ENCODE measurements at regions not wholly inside any gene's neighbourhood (a gene's known extent, or its start where the extent isn't known, plus 50 kb on each side); places are given as distances from the start of the nearest gene placed in this dataset.
A peak's percentile ranks its signal among the peaks of the same experiment; 100 is the strongest.

GRCh38 chr4:85084371-85085094, 118.0 kb upstream of the WDFY3 start:
- peaks cover 0 to 4% (median 0%) of the 10 kb centered on the region in 12 donors for H3K9me3 ChIP-seq
- peaks cover 0 to 5% (median 0%) of the 10 kb centered on the region in 12 donors for H3K4me1 ChIP-seq
- TF ChIP-seq CTCF (IDR thresholded peaks at IDR 0.05), result peak; percentile 58 to 87 (median 74)
- no peak for TF ChIP-seq POLR2A (IDR thresholded peaks at IDR 0.05)
- H3K27ac ChIP-seq, result no peak overlapping the region
- intact Hi-C loops (cut with DNase I), result loop anchor here (1.0 to 10.0 kb wide), 14 partner anchors 63 to 960 kb away; no protein-coding TSS in a partner anchor
- ATAC-seq (peak in 2 of 4 donors; percentile 63 to 75), DNase-seq (peak in 2 of 5 donors; percentile 25 to 36)
- no peaks in the 10 kb centered on the region for H3K27me3 ChIP-seq
- 8 to 15% (median 12%) methylated on average over 3 of the region's 3 CpGs for WGBS, 4 donors
- H3K4me3 ChIP-seq, result no peak overlapping the region
- H3K36me3 ChIP-seq, result no peaks in the 10 kb centered on the region

- peaks cover 0 to 5% (median 0%) of the 10 kb centered on the region in 12 donors for H3K9me3 ChIP-seq
- 77 to 88% (median 80%) methylated on average over 2 of the region's 2 CpGs for whole genome bisulfite sequencing, 4 donors
- no peaks in the 10 kb centered on the region for H3K27me3 ChIP-seq
- no peak overlapping the region for H3K27ac ChIP-seq
- TF ChIP-seq POLR2A (IDR thresholded peaks at IDR 0.05), result no peak
- TF ChIP-seq CTCF (IDR thresholded peaks at IDR 0.05), result no peak
- H3K4me3 ChIP-seq, result no peak overlapping the region
- DNase-seq (no peak), ATAC-seq (no peak)
- intact Hi-C loops (cut with DNase I), result loop anchor here (5.0 to 10.0 kb wide), 8 partner anchors 61 to 958 kb away; no protein-coding TSS in a partner anchor
- peaks cover 0 to 5% (median 0%) of the 10 kb centered on the region in 12 donors for H3K4me1 ChIP-seq
- H3K36me3 ChIP-seq, result no peaks in the 10 kb centered on the region
Measured at GRCh38 chr4:85086721-85087120, 120.2 kb upstream of the WDFY3 start.

GRCh38 chr4:85092536-85092935, 126.0 kb upstream of the WDFY3 start:
- no peak for TF ChIP-seq POLR2A (IDR thresholded peaks at IDR 0.05)
- TF ChIP-seq CTCF (IDR thresholded peaks at IDR 0.05), result no peak
- Histone ChIP-seq H3K4me3 (no peak overlapping the region), H3K27ac (no peak overlapping the region), H3K9me3 (peaks cover 0 to 14% (median 4%) of the 10 kb centered on the region in 12 donors), H3K36me3 (no peaks in the 10 kb centered on the region), H3K27me3 (no peaks in the 10 kb centered on the region), H3K4me1 (no peaks in the 10 kb centered on the region)
- ATAC-seq, result no peak
- 61 to 90% (median 69%) methylated on average over 3 of the region's 3 CpGs for WGBS, 4 donors
- no peak for DNase-seq
- intact Hi-C loops (cut with DNase I), result no loop called here

- Histone ChIP-seq H3K4me3 (no peak overlapping the region), H3K27ac (no peak overlapping the region), H3K4me1 (no peaks in the 10 kb centered on the region), H3K27me3 (no peaks in the 10 kb centered on the region), H3K9me3 (peaks cover 0 to 16% (median 4%) of the 10 kb centered on the region in 12 donors), H3K36me3 (no peaks in the 10 kb centered on the region)
- WGBS, 4 donors, result 31 to 40% (median 34%) methylated on average over 1 of the region's 1 CpG
- TF ChIP-seq CTCF (IDR thresholded peaks at IDR 0.05) (no peak), POLR2A (IDR thresholded peaks at IDR 0.05) (no peak)
- ATAC-seq (no peak), DNase-seq (no peak)
- intact Hi-C loops (cut with DNase I), result no loop called here
Measured at GRCh38 chr4:85092943-85093342, 126.5 kb upstream of the WDFY3 start.
